ENCODE measurements at regions not wholly inside any gene's neighbourhood (a gene's known extent, or its start where the extent isn't known, plus 50 kb on each side); places are given as distances from the start of the nearest gene placed in this dataset.

DNA sequence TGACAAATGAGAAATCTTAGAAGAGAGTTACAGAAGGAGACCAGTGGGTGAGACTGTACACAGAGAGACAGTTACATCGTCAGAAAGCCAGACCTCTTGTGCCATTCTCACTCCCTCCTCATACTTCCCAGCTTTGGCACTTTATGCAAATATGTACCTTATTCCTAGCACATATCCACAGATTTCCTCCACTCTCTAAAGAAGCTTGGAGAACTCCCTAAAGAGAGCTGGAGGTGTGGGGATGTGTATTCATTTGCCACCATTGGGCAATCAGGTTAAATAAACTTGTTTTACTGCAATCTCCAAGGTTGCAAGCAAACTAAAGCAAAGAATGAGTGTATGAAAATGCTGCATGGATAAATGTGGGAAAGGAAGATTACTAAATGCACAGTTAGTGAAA, 380.9 kb upstream of the PRMT6 start:
- ChIA-PET CTCF (interaction anchor here in 1 of 2 donors (0.5 kb wide), 1 partner anchor 75 kb away, joined by 3 read pairs; no protein-coding TSS in a partner anchor), POLR2A (no interaction called here)
- H3K4me3 Mint-ChIP-seq: no peak overlapping the region
- peaks cover 0 to 11% (median 4%) of the 10 kb centered on the region in 3 donors for H3K9me3 Mint-ChIP-seq
- Histone ChIP-seq H3K9me3 (no peaks in the 10 kb centered on the region), H3K36me3 (ENCODE audit: control insufficient read depth in 2 of 2, extremely low read depth in 1 of 2, insufficient read depth in 1 of 2, low read length in 1 of 2) (no peaks in the 10 kb centered on the region), H3K27me3 (replicated peaks in 1 of 2; ENCODE audit: control insufficient read depth in 2 of 2, extremely low read depth in 1 of 2, insufficient read depth in 2 of 2, low read length in 1 of 2) (no peaks in the 10 kb centered on the region), H3K4me1 (ENCODE audit: control insufficient read depth in 1 of 2, extremely low read depth in 1 of 2, insufficient read depth in 2 of 2, low read length in 2 of 2) (no peaks in the 10 kb centered on the region), H3K4me3 (ENCODE audit: control insufficient read depth in 1 of 2, extremely low read depth in 1 of 2, low read length in 1 of 2) (no peak overlapping the region), H3K27ac (ENCODE audit: low read length) (no peak overlapping the region)
- no peaks in the 10 kb centered on the region for H3K36me3 Mint-ChIP-seq
- no peaks in the 10 kb centered on the region for H3K27me3 Mint-ChIP-seq
- ATAC-seq (replicated peaks in 1 of 4): no peak
- no CpG with 5 or more reads among the region's 1 CpG for WGBS (ENCODE audit: insufficient coverage)
- DNase-seq: no peak
- no peaks in the 10 kb centered on the region for H3K4me1 Mint-ChIP-seq
- H3K27ac Mint-ChIP-seq: no peak overlapping the region

DNA sequence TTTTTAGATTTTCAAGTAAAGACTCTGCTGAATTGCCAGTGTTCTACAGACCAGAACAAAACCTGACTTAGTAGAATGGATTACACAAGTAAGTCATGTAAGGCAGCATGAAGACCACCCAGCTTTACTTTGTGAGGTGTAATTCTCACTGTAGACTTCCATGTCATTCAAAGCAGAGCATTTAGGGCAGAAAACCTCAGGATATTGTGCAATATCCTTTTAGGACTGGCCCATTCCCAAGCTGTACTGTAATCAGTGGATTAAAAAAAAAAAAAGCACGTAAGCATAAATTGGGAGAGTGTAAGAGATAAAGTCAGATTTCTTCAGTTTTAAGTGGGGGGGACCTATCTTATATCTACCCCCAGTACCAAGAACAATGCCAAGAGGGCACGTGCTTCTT, 380.5 kb upstream of the PRMT6 start:
- Mint-ChIP-seq H3K4me3 (no peak overlapping the region), H3K27me3 (no peaks in the 10 kb centered on the region), H3K9me3 (peaks cover 0 to 8% (median under 1%) of the 10 kb centered on the region in 3 donors), H3K36me3 (no peaks in the 10 kb centered on the region), H3K27ac (no peak overlapping the region), H3K4me1 (no peaks in the 10 kb centered on the region)
- DNase-seq (no peak), ATAC-seq (replicated peaks in 1 of 4) (no peak)
- ChIA-PET POLR2A (no interaction called here), CTCF (interaction anchor here in 1 of 2 donors (0.5 to 0.9 kb wide), 2 partner anchors 74 to 296 kb away, joined by 3 to 4 read pairs; no protein-coding TSS in a partner anchor)
- H3K27me3 ChIP-seq (replicated peaks in 1 of 2; ENCODE audit: control insufficient read depth in 2 of 2, extremely low read depth in 1 of 2, insufficient read depth in 2 of 2, low read length in 1 of 2): no peaks in the 10 kb centered on the region
- H3K9me3 ChIP-seq: no peaks in the 10 kb centered on the region
- H3K36me3 ChIP-seq (ENCODE audit: control insufficient read depth in 2 of 2, extremely low read depth in 1 of 2, insufficient read depth in 1 of 2, low read length in 1 of 2): no peaks in the 10 kb centered on the region
- H3K4me1 ChIP-seq (ENCODE audit: control insufficient read depth in 1 of 2, extremely low read depth in 1 of 2, insufficient read depth in 2 of 2, low read length in 2 of 2): no peaks in the 10 kb centered on the region
- H3K4me3 ChIP-seq (ENCODE audit: control insufficient read depth in 1 of 2, extremely low read depth in 1 of 2, low read length in 1 of 2): no peak overlapping the region
- no CpG with 5 or more reads among the region's 2 CpGs for WGBS (ENCODE audit: insufficient coverage)
- no peak overlapping the region for H3K27ac ChIP-seq (ENCODE audit: low read length)

GRCh38 chr1:106677181-106677580, 379.3 kb upstream of the PRMT6 start:
- H3K9me3 ChIP-seq: no peaks in the 10 kb centered on the region
- no peaks in the 10 kb centered on the region for H3K4me1 Mint-ChIP-seq
- no peak overlapping the region for H3K4me3 ChIP-seq (ENCODE audit: control insufficient read depth in 1 of 2, extremely low read depth in 1 of 2, low read length in 1 of 2)
- ChIA-PET CTCF (no interaction called here), POLR2A (no interaction called here)
- H3K4me3 Mint-ChIP-seq: no peak overlapping the region
- H3K27me3 Mint-ChIP-seq: no peaks in the 10 kb centered on the region
- no peaks in the 10 kb centered on the region for H3K4me1 ChIP-seq (ENCODE audit: control insufficient read depth in 1 of 2, extremely low read depth in 1 of 2, insufficient read depth in 2 of 2, low read length in 2 of 2)
- H3K9me3 Mint-ChIP-seq: peaks cover 0 to 4% (median 0%) of the 10 kb centered on the region in 3 donors
- no peak overlapping the region for H3K27ac ChIP-seq (ENCODE audit: low read length)
- DNase-seq: no peak
- H3K27me3 ChIP-seq (replicated peaks in 1 of 2; ENCODE audit: control insufficient read depth in 2 of 2, extremely low read depth in 1 of 2, insufficient read depth in 2 of 2, low read length in 1 of 2): no peaks in the 10 kb centered on the region
- WGBS (ENCODE audit: insufficient coverage): no CpG with 5 or more reads among the region's 3 CpGs
- no peak overlapping the region for H3K27ac Mint-ChIP-seq
- H3K36me3 ChIP-seq (ENCODE audit: control insufficient read depth in 2 of 2, extremely low read depth in 1 of 2, insufficient read depth in 1 of 2, low read length in 1 of 2): no peaks in the 10 kb centered on the region
- no peaks in the 10 kb centered on the region for H3K36me3 Mint-ChIP-seq
- no peak for ATAC-seq (replicated peaks in 1 of 4)

- no CpG with 5 or more reads among the region's 3 CpGs for WGBS (ENCODE audit: insufficient coverage)
- Mint-ChIP-seq H3K27ac (no peak overlapping the region), H3K27me3 (no peaks in the 10 kb centered on the region), H3K36me3 (no peaks in the 10 kb centered on the region), H3K4me3 (no peak overlapping the region), H3K9me3 (peaks cover 0 to 4% (median 0%) of the 10 kb centered on the region in 3 donors), H3K4me1 (no peaks in the 10 kb centered on the region)
- ATAC-seq (replicated peaks in 1 of 4) (no peak), DNase-seq (no peak)
- Histone ChIP-seq H3K27me3 (replicated peaks in 1 of 2; ENCODE audit: control insufficient read depth in 2 of 2, extremely low read depth in 1 of 2, insufficient read depth in 2 of 2, low read length in 1 of 2) (no peaks in the 10 kb centered on the region), H3K4me1 (ENCODE audit: control insufficient read depth in 1 of 2, extremely low read depth in 1 of 2, insufficient read depth in 2 of 2, low read length in 2 of 2) (no peaks in the 10 kb centered on the region), H3K27ac (ENCODE audit: low read length) (no peak overlapping the region), H3K9me3 (no peaks in the 10 kb centered on the region), H3K36me3 (ENCODE audit: control insufficient read depth in 2 of 2, extremely low read depth in 1 of 2, insufficient read depth in 1 of 2, low read length in 1 of 2) (no peaks in the 10 kb centered on the region), H3K4me3 (ENCODE audit: control insufficient read depth in 1 of 2, extremely low read depth in 1 of 2, low read length in 1 of 2) (no peak overlapping the region)
- ChIA-PET CTCF (interaction anchor here in 1 of 2 donors (0.6 kb wide), 1 partner anchor 106 kb away, joined by 3 read pairs; no protein-coding TSS in a partner anchor), POLR2A (no interaction called here)
Measured at GRCh38 chr1:106677721-106678120, 378.8 kb upstream of the PRMT6 start.

DNA sequence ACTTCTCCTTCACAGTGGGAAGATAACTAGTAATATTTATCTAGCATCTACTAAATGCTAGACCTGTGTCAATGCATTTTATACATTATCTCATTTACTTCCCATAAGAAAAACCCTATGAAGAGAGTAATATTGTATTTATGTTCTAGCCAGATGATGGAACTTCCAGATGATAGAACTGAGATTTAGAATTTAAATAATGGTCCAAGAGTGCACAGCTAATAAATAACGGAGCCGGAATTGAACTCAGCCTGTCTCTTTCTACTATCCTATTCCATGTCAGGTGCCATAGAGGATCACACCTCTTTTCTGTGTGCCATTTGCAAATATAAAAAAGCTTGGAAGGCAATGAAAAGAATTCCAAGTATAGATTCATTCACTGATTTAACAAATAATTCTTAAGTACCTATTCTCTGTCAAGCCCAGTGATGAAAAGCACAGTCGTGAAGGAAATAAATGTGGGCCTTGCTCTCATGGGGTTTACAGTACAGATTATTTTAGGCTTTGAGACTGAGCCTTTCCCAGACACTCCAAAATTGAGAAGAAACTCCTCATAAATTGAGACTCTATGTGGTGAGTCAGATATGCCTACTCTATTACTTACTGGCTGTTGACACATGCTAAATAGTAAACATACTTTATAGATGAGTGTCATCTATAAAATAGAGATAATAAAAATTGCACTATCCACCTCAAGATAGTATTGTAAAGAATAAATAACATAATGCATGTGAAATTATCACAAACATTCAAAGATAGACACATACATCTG, 378.0 kb upstream of the PRMT6 start:
- Histone ChIP-seq H3K36me3 (ENCODE audit: control insufficient read depth in 2 of 2, extremely low read depth in 1 of 2, insufficient read depth in 1 of 2, low read length in 1 of 2) (no peaks in the 10 kb centered on the region), H3K4me3 (ENCODE audit: control insufficient read depth in 1 of 2, extremely low read depth in 1 of 2, low read length in 1 of 2) (no peak overlapping the region), H3K27me3 (replicated peaks in 1 of 2; ENCODE audit: control insufficient read depth in 2 of 2, extremely low read depth in 1 of 2, insufficient read depth in 2 of 2, low read length in 1 of 2) (no peaks in the 10 kb centered on the region), H3K4me1 (ENCODE audit: control insufficient read depth in 1 of 2, extremely low read depth in 1 of 2, insufficient read depth in 2 of 2, low read length in 2 of 2) (no peaks in the 10 kb centered on the region), H3K27ac (ENCODE audit: low read length) (no peak overlapping the region), H3K9me3 (no peaks in the 10 kb centered on the region)
- no peak overlapping the region for H3K27ac Mint-ChIP-seq
- no peaks in the 10 kb centered on the region for H3K36me3 Mint-ChIP-seq
- peaks cover 0 to 4% (median 0%) of the 10 kb centered on the region in 3 donors for H3K9me3 Mint-ChIP-seq
- ChIA-PET CTCF (no interaction called here), POLR2A (no interaction called here)
- H3K4me1 Mint-ChIP-seq: no peaks in the 10 kb centered on the region
- H3K4me3 Mint-ChIP-seq: no peak overlapping the region
- WGBS (ENCODE audit: insufficient coverage): no CpG with 5 or more reads among the region's 3 CpGs
- ATAC-seq (replicated peaks in 1 of 4) (no peak), DNase-seq (no peak)
- H3K27me3 Mint-ChIP-seq: no peaks in the 10 kb centered on the region

- Histone ChIP-seq H3K4me1 (ENCODE audit: control insufficient read depth in 1 of 2, extremely low read depth in 1 of 2, insufficient read depth in 2 of 2, low read length in 2 of 2) (no peaks in the 10 kb centered on the region), H3K4me3 (ENCODE audit: control insufficient read depth in 1 of 2, extremely low read depth in 1 of 2, low read length in 1 of 2) (no peak overlapping the region), H3K36me3 (ENCODE audit: control insufficient read depth in 2 of 2, extremely low read depth in 1 of 2, insufficient read depth in 1 of 2, low read length in 1 of 2) (no peaks in the 10 kb centered on the region), H3K27me3 (replicated peaks in 1 of 2; ENCODE audit: control insufficient read depth in 2 of 2, extremely low read depth in 1 of 2, insufficient read depth in 2 of 2, low read length in 1 of 2) (no peaks in the 10 kb centered on the region), H3K9me3 (no peaks in the 10 kb centered on the region), H3K27ac (ENCODE audit: low read length) (no peak overlapping the region)
- Mint-ChIP-seq H3K4me3 (no peak overlapping the region), H3K27me3 (no peaks in the 10 kb centered on the region), H3K27ac (no peak overlapping the region), H3K36me3 (no peaks in the 10 kb centered on the region), H3K4me1 (no peaks in the 10 kb centered on the region), H3K9me3 (peaks cover 0 to 10% (median 4%) of the 10 kb centered on the region in 3 donors)
- ChIA-PET CTCF (no interaction called here), POLR2A (no interaction called here)
- no peak for ATAC-seq (replicated peaks in 1 of 4)
- DNase-seq: no peak
- no CpG with 5 or more reads among the region's 1 CpG for WGBS (ENCODE audit: insufficient coverage)
Measured at GRCh38 chr1:106680216-106680615, 376.3 kb upstream of the PRMT6 start.
